ENCODE measurements at regions not wholly inside any gene's neighbourhood (a gene's known extent, or its start where the extent isn't known, plus 50 kb on each side); places are given as distances from the start of the nearest gene placed in this dataset.

GRCh38 chr2:52960881-52961280, 806.7 kb upstream of the CHAC2 start:
- intact Hi-C loops (cut with DNase I): no loop called here
- ATAC-seq (ENCODE audit: poor library complexity): no peak

GRCh38 chr2:52959801-52960200, 807.8 kb upstream of the CHAC2 start:
- intact Hi-C loops (cut with DNase I): no loop called here
- no peak for DNase-seq
- ATAC-seq (ENCODE audit: poor library complexity): no peak

More at GRCh38 chr2:52960881-52961280, 806.7 kb upstream of the CHAC2 start:
- DNase-seq: no peak

- intact Hi-C loops (cut with DNase I): no loop called here
- DNase-seq (no peak), ATAC-seq (ENCODE audit: poor library complexity) (no peak)
These were observed 810.8 kb upstream of the CHAC2 start for GRCh38 chr2:52956766-52957165.

GRCh38 chr2:52956118-52956517, 811.5 kb upstream of the CHAC2 start:
- intact Hi-C loops (cut with DNase I): no loop called here
- DNase-seq (no peak), ATAC-seq (ENCODE audit: poor library complexity) (no peak)

- ATAC-seq (ENCODE audit: poor library complexity) (no peak), DNase-seq (no peak)
- intact Hi-C loops (cut with DNase I): no loop called here
These were observed 812.5 kb upstream of the CHAC2 start for GRCh38 chr2:52955079-52955478.

GRCh38 chr2:52940101-52940500, 827.5 kb upstream of the CHAC2 start:
- ATAC-seq (ENCODE audit: poor library complexity) (no peak), DNase-seq (no peak)
- intact Hi-C loops (cut with DNase I): no loop called here

GRCh38 chr2:52939250-52939649, 828.4 kb upstream of the CHAC2 start:
- intact Hi-C loops (cut with DNase I): no loop called here
- DNase-seq (no peak), ATAC-seq (ENCODE audit: poor library complexity) (no peak)

- no peak for ATAC-seq (ENCODE audit: poor library complexity)
- no peak for DNase-seq
- intact Hi-C loops (cut with DNase I): no loop called here
These were observed 831.6 kb upstream of the CHAC2 start for GRCh38 chr2:52936029-52936428.

- intact Hi-C loops (cut with DNase I): no loop called here
- ATAC-seq (ENCODE audit: poor library complexity) (no peak), DNase-seq (no peak)
These were observed 832.5 kb upstream of the CHAC2 start for GRCh38 chr2:52934920-52935640.

- intact Hi-C loops (cut with DNase I): no loop called here
- DNase-seq (no peak), ATAC-seq (ENCODE audit: poor library complexity) (no peak)
These were observed 833.2 kb upstream of the CHAC2 start for GRCh38 chr2:52934323-52934898.

- no peak for DNase-seq
- ATAC-seq (ENCODE audit: poor library complexity): no peak
These were observed 833.7 kb upstream of the CHAC2 start for GRCh38 chr2:52933878-52934277.

GRCh38 chr2:52931660-52932059, 835.9 kb upstream of the CHAC2 start:
- intact Hi-C loops (cut with DNase I): no loop called here
- DNase-seq (no peak), ATAC-seq (ENCODE audit: poor library complexity) (no peak)

More at GRCh38 chr2:52933878-52934277, 833.7 kb upstream of the CHAC2 start:
- intact Hi-C loops (cut with DNase I): no loop called here

GRCh38 chr2:52929412-52929811, 838.2 kb upstream of the CHAC2 start:
- DNase-seq (no peak), ATAC-seq (ENCODE audit: poor library complexity) (no peak)
- intact Hi-C loops (cut with DNase I): no loop called here

GRCh38 chr2:52919673-52920072, 847.9 kb upstream of the CHAC2 start:
- intact Hi-C loops (cut with DNase I): no loop called here
- ATAC-seq (ENCODE audit: poor library complexity) (no peak), DNase-seq (no peak)

- DNase-seq (no peak), ATAC-seq (ENCODE audit: poor library complexity) (no peak)
- intact Hi-C loops (cut with DNase I): no loop called here
These were observed 849.1 kb upstream of the CHAC2 start for GRCh38 chr2:52918551-52918950.

- intact Hi-C loops (cut with DNase I): no loop called here
- no peak for ATAC-seq (ENCODE audit: poor library complexity)
- no peak for DNase-seq
These were observed 850.6 kb upstream of the CHAC2 start for GRCh38 chr2:52916981-52917380.

GRCh38 chr2:52904355-52904891, 863.2 kb upstream of the CHAC2 start:
- no peak for DNase-seq
- intact Hi-C loops (cut with DNase I): no loop called here
- no peak for ATAC-seq (ENCODE audit: poor library complexity)

GRCh38 chr2:52897511-52898044, 870.0 kb upstream of the CHAC2 start:
- ATAC-seq (ENCODE audit: poor library complexity) (no peak), DNase-seq (no peak)
- intact Hi-C loops (cut with DNase I): no loop called here

GRCh38 chr2:52895726-52896340, 871.8 kb upstream of the CHAC2 start:
- intact Hi-C loops (cut with DNase I): no loop called here
- ATAC-seq (ENCODE audit: poor library complexity): no peak
- no peak for DNase-seq

- ATAC-seq (ENCODE audit: poor library complexity) (no peak), DNase-seq (no peak)
- intact Hi-C loops (cut with DNase I): no loop called here
These were observed 881.0 kb upstream of the CHAC2 start for GRCh38 chr2:52886556-52886955.

Measured in Right ventricle myocardium superior (tissue), 1 donor.